HUDEP-2 (cell line): ENCODE measurements at regions not wholly inside any gene's neighbourhood (a gene's known extent, or its start where the extent isn't known, plus 50 kb on each side); places are given as distances from the start of the nearest gene placed in this dataset.
"Not testable (repeated sequence)": the region's sequence is repeated elsewhere in the genome, so short reads cannot be mapped to it uniquely, and the experiment has no call there.

Experiments
- DNase-seq, 76 experiments: peaks; one replicate each; lab custom pipeline; 2025; ENCODE audit not compliant: unreplicated experiment in 76 of 76; lab: John Stamatoyannopoulos, UW

- peak in 2 of 76 experiments; percentile 9 for DNase-seq
Observed at GRCh38 chr21:23131177-23131576, 2133.0 kb downstream of the NCAM2 start.

- DNase-seq = no peak
Observed at GRCh38 chr21:23138797-23139196, 2140.6 kb downstream of the NCAM2 start.

- DNase-seq = no peak
Observed at GRCh38 chr21:23152130-23152529, 2153.9 kb downstream of the NCAM2 start.

DNA sequence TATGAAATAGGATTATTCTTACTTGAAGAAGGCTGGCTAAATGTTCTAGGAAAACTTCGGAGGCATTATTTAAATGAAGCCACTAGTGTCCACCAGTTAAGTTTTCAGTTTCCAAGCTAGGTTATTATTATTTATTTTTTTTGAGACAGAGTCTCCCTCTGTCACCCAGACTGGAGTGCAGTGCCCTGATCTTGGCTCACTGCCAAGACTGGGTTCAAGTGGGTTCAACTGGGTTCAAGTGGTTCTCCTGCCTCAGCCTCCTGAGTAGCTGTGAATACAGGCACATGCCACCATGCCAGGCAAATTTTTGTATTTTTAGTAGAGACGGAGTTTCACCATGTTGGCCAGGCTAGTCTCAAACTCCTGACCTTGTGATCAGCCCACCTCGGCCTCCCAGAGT, 2155.6 kb downstream of the NCAM2 start:
- DNase-seq = not testable (repeated sequence)

DNA sequence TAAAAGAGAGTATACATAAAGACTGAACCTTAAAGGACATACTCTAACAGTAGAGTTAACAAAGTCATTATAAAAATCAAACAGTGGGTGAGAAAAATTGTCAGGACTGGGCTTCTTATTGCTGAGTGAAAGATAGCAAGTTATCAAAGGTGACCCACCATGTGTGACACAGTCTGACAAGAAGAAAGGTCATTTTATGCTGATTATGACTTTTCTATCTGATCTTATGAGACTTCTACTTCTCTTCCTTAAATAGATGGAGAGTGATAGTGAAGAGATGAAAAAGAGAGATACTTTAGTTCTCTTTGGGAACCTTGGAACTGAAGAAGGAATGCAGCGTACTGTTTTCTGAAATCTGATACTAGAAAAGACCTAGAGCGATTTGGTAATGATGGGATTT, 2157.1 kb downstream of the NCAM2 start:
- no peak for DNase-seq

DNA sequence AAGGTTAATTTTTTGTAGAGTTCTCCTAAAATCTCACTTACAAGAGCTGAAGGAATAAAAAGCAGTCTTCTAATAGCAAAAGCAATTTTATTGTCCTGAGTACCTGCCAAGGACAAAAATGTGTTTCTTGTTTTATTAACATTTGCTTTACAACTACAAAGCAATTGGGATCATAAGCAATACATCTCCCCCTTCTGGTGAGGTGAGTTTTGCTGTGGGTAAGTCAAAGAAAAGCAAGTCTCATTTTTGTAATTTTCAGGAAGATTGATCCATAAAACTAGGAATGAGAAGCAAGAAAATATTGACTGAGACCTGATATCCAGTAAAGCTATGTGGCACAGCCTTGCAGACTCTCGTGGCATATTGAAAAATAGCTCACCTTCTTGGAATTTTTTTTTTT, 2162.7 kb downstream of the NCAM2 start:
- DNase-seq = peak in 1 of 76 experiments; percentile 22

- DNase-seq = no peak
Observed at GRCh38 chr21:23162198-23162946, 2164.2 kb downstream of the NCAM2 start.
